Breast epithelium (tissue), 3 donors: ENCODE measurements at regions not wholly inside any gene's neighbourhood (a gene's known extent, or its start where the extent isn't known, plus 50 kb on each side); places are given as distances from the start of the nearest gene placed in this dataset.

Source experiments
- CTCF ChIP-seq, 3 donors: fragments of 450-650 bp; IDR thresholded peaks; one replicate each; pipeline ENCODE4 v1.5.1; 2016 to 2017; ENCODE audit warnings: antibody characterized with exemption in 3 of 3, mild to moderate bottlenecking in 3 of 3, moderate library complexity in 3 of 3
- POLR2A ChIP-seq: fragments of 450-650 bp; IDR thresholded peaks from one replicate; pipeline ENCODE4 v1.6.1; 2016; ENCODE audit warnings: antibody characterized with exemption, mild to moderate bottlenecking, moderate library complexity
- POLR2AphosphoS5 ChIP-seq, 3 donors: sonication (generic); formaldehyde crosslinking; IDR thresholded peaks; one replicate each; pipeline ENCODE4 v1.6.1; 2017; ENCODE audit warnings: antibody characterized with exemption in 3 of 3

GRCh38 chr11:115606498-115607220 lies 102.4 kb upstream of the CADM1 start:
- TF ChIP-seq CTCF (IDR thresholded peaks at IDR 0.05) (no peak), POLR2A (no peak), POLR2AphosphoS5 (IDR thresholded peaks at IDR 0.05) (no peak)
